C4-2B (cell line): ENCODE measurements at regions not wholly inside any gene's neighbourhood (a gene's known extent, or its start where the extent isn't known, plus 50 kb on each side); places are given as distances from the start of the nearest gene placed in this dataset.

Experiments used
- CTCF ChIP-seq: fragments of 450-650 bp; conservative IDR thresholded peaks from 2 replicates; pipeline ENCODE4 v1.5.1; 2017; ENCODE audit warnings: mild to moderate bottlenecking
- ZFX ChIP-seq: fragments of 450-650 bp; IDR thresholded peaks from 2 replicates; pipeline ENCODE4 v1.6.1; 2017

GRCh38 chr12:97989366-97989940, 525.9 kb upstream of the TMPO start:
- TF ChIP-seq CTCF = no peak
- TF ChIP-seq ZFX = no peak
